ENCODE measurements at regions not wholly inside any gene's neighbourhood (a gene's known extent, or its start where the extent isn't known, plus 50 kb on each side); places are given as distances from the start of the nearest gene placed in this dataset.

DNA sequence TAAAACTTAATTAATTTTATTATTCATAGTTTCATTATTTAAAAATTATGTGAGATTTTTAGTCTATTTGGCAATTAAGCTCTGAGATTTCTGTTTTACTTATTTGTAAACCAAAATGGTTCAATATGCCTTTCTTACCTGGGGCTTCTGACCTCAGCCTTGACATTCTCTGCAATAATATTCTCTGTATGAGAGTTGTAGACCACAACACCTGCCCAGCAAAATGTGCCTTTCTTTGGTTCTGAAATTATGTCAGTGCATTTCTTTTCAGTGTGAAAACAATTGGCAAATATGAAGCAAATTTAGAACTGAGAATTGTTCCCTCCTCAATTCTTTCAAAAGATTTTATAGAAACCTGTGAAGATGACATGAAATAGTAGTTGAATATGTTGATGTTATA is 426.4 kb upstream of the FZD8 start:
- no peak overlapping the region for H3K4me3 ChIP-seq (replicated peaks in 1 of 3; ENCODE audit: insufficient read depth in 1 of 3, low read depth in 1 of 3, low read length in 3 of 3)
- CTCF ChIA-PET, result no interaction called here
- dilution Hi-C loops (cut with MboI; ENCODE audit: extremely low pct_ligation_motif_present, low sequenced_read_pairs), result no loop called here

More for the DNA sequence above, 426.4 kb upstream of the FZD8 start:
- no peaks in the 10 kb centered on the region for H3K27me3 ChIP-seq (ENCODE audit: control insufficient read depth in 2 of 2, insufficient read depth in 2 of 2, low read length in 2 of 2)
- H3K79me2 ChIP-seq (ENCODE audit: control insufficient read depth, insufficient read depth, low read length), result no peaks in the 10 kb centered on the region
- no peaks in the 10 kb centered on the region for H3K36me3 ChIP-seq (ENCODE audit: control insufficient read depth in 2 of 2, extremely low read depth in 1 of 2, insufficient read depth in 2 of 2, low read length in 2 of 2)
- H2AFZ ChIP-seq (ENCODE audit: low read depth, low read length), result no peak overlapping the region
- no peaks in the 10 kb centered on the region for H3K9me1 ChIP-seq (replicated peaks; ENCODE audit: control insufficient read depth, extremely low read depth, insufficient read depth, low read length)
- H4K20me1 ChIP-seq (replicated peaks; ENCODE audit: control insufficient read depth, extremely low read depth, insufficient read depth, low read length), result no peaks in the 10 kb centered on the region
- no peak overlapping the region for H3K9ac ChIP-seq (replicated peaks; ENCODE audit: extremely low read depth, insufficient read depth, low read length)
- no TSS peak for BruUV-seq (replicated peaks)
- FAIRE-seq (no peak), DNase-seq (ENCODE audit: low read depth, low spot score) (no peak)
- H3K4me1 ChIP-seq (ENCODE audit: control insufficient read depth, extremely low read depth, insufficient read depth, low read length), result no peaks in the 10 kb centered on the region
- POLR2A ChIA-PET, result no interaction called here
- intact Hi-C loops (cut with micrococcal nuclease), result no loop called here
- no peak overlapping the region for H3K27ac ChIP-seq (ENCODE audit: insufficient read depth, low read depth, low read length)
- H3K9me3 ChIP-seq (replicated peaks; ENCODE audit: control insufficient read depth, insufficient read depth, low read length), result no peaks in the 10 kb centered on the region
- TF ChIP-seq, protein P1, sequence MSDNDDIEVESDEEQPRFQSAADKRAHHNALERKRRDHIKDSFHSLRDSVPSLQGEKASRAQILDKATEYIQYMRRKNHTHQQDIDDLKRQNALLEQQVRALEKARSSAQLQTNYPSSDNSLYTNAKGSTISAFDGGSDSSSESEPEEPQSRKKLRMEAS (IDR thresholded peaks at IDR 0.05; ENCODE audit: insufficient read depth, insufficient read length), result no peak
- no peak for TF ChIP-seq JUN (IDR thresholded peaks at IDR 0.05; ENCODE audit: borderline replicate concordance, insufficient read depth, insufficient read length, low read depth)
- no peak for TF ChIP-seq GATA2 (IDR thresholded peaks at IDR 0.05; ENCODE audit: insufficient read depth, insufficient read length, low read depth, low read length)
- TF ChIP-seq, protein P2, sequence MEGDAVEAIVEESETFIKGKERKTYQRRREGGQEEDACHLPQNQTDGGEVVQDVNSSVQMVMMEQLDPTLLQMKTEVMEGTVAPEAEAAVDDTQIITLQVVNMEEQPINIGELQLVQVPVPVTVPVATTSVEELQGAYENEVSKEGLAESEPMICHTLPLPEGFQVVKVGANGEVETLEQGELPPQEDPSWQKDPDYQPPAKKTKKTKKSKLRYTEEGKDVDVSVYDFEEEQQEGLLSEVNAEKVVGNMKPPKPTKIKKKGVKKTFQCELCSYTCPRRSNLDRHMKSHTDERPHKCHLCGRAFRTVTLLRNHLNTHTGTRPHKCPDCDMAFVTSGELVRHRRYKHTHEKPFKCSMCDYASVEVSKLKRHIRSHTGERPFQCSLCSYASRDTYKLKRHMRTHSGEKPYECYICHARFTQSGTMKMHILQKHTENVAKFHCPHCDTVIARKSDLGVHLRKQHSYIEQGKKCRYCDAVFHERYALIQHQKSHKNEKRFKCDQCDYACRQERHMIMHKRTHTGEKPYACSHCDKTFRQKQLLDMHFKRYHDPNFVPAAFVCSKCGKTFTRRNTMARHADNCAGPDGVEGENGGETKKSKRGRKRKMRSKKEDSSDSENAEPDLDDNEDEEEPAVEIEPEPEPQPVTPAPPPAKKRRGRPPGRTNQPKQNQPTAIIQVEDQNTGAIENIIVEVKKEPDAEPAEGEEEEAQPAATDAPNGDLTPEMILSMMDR (IDR thresholded peaks at IDR 0.05; ENCODE audit: extremely low read depth in 1 of 2, insufficient read depth in 1 of 2, low read depth in 1 of 2, low read length in 2 of 2), result no peak
- TF ChIP-seq POLR2A (IDR thresholded peaks at IDR 0.05; ENCODE audit: low read depth, low read length), result no peak
- no peak for TF ChIP-seq EZH2 (IDR thresholded peaks at IDR 0.05; ENCODE audit: borderline replicate concordance, low read depth, low read length, severe bottlenecking)
- no peak for TF ChIP-seq MYC (IDR thresholded peaks at IDR 0.05; ENCODE audit: low read depth, low read length)
- no peak for TF ChIP-seq FOS (IDR thresholded peaks at IDR 0.05; ENCODE audit: borderline replicate concordance, insufficient read depth, low read length)
- no peak for TF ChIP-seq POLR2AphosphoS5 (IDR thresholded peaks at IDR 0.05; ENCODE audit: insufficient read depth, low read depth, low read length)
- H3K4me2 ChIP-seq (ENCODE audit: insufficient read depth, low read length), result no peak overlapping the region

Data from endothelial cell of umbilical vein (primary cell).